HUES64 (cell line): ENCODE measurements at regions not wholly inside any gene's neighbourhood (a gene's known extent, or its start where the extent isn't known, plus 50 kb on each side); places are given as distances from the start of the nearest gene placed in this dataset.
"Not testable (repeated sequence)": the region's sequence is repeated elsewhere in the genome, so short reads cannot be mapped to it uniquely, and the experiment has no call there.

Experiments used
- H3K27ac ChIP-seq: 2 replicates; pipeline ENCODE4 v1.7.0; 2013; ENCODE audit warnings: low read depth, low read length, inconsistent platforms
- H3K27me3 ChIP-seq: 2 replicates; pipeline ENCODE4 v1.6.1; 2013; ENCODE audit warnings: mild to moderate bottlenecking, low read length; ENCODE audit not compliant: insufficient read depth
- H3K36me3 ChIP-seq: 2 replicates; pipeline ENCODE4 v1.6.1; 2013; ENCODE audit warnings: mild to moderate bottlenecking, low read length; ENCODE audit not compliant: insufficient read depth
- H3K4me1 ChIP-seq: 2 replicates; pipeline ENCODE4 v1.6.1; 2013; ENCODE audit warnings: mild to moderate bottlenecking, low read length, moderate library complexity; ENCODE audit not compliant: insufficient read depth
- H3K4me3 ChIP-seq: 2 replicates; pipeline ENCODE4 v1.5.1; 2013; ENCODE audit warnings: mild to moderate bottlenecking, low read length, moderate library complexity
- H3K9ac ChIP-seq: 2 replicates; pipeline ENCODE4 v1.6.1; 2013; ENCODE audit warnings: mild to moderate bottlenecking, low read depth, low read length
- H3K9me3 ChIP-seq: 2 replicates; pipeline ENCODE4 v1.6.1; 2013; ENCODE audit warnings: low read depth, low read length; ENCODE audit not compliant: insufficient read depth
- WGBS: fragments of 150-250, 120-280 bp; methylation state at CpG from one replicate; pipeline ENCODE4 v1.1.7; 2013; ENCODE audit warnings: missing lambda C conversion rate; 5-methylcytosine and 5-hydroxymethylcytosine counted together

DNA sequence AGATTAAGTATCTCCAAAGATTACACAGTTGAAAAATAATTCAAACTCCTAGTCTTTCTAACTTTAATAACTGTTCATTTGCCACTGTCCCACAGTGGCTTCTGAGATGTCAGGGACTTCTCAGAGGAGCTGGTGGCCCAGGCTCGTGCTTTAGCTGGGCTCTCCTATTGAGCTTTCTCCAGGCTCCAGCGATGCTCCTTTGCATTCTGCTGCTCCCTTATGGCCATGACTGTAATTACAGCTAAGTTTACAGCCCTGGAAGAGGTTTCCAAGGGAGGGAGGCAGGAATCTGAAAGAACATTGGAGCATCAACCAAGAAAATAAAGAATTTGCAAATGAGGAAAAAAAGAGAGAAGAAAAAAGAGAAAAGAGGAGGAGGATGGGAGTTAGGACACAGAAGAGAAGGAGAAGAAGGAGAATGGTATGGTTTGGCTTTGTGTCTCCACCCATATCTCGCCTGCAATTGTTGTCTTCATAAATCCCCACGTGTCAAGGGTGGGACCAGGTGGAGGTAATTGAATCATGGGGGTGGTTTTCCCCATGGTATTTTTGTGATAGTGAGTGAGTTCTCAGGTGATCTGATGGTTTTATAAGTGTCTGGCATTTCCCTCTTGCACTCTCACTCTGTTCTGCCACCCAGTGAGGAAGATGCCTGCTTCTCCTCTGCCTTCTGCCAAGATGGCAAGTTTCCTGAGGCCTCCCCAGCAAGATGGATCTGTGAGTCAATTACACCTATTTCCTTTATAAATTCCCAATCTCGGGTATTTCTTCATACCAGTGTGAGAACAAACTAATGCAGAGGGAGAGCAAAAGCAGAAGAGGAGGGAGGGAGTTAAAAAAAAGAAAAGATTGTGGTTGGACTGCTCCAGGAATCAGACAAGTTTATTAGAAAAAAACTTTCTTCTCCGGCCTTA is 857.0 kb downstream of the KCNA4 start:
- H3K9me3 ChIP-seq = no peaks in the 10 kb centered on the region
- no peaks in the 10 kb centered on the region for H3K36me3 ChIP-seq
- H3K4me3 ChIP-seq = no peak overlapping the region
- H3K9ac ChIP-seq = no peak overlapping the region
- 66% methylated on average over 5 of the region's 6 CpGs for WGBS
- H3K27ac ChIP-seq = no peak overlapping the region
- peaks cover 4% of the 10 kb centered on the region; the same call in 1 of the 2 replicates for H3K4me1 ChIP-seq
- H3K27me3 ChIP-seq = no peaks in the 10 kb centered on the region

DNA sequence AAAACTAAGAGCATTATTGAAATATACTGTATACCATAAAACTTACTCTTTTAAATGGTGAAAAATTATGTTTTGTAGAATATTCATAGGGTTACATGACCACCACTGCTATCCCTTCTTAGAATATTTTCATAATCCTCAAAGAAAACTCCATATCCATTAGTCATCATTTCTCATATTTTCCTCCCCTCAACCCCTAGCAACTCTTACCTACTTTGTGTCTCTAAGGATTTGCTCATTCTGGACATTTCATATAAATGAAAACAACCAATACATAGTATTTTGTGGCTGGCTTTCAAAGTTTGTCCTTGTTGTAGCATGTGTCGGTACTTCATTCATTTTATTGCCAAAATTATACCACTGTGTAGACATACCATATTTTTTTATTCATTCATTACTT is 863.8 kb downstream of the KCNA4 start:
- H3K4me1 ChIP-seq = no peaks in the 10 kb centered on the region
- H3K9me3 ChIP-seq = peaks cover 5% of the 10 kb centered on the region; the same call in 1 of the 2 replicates

DNA sequence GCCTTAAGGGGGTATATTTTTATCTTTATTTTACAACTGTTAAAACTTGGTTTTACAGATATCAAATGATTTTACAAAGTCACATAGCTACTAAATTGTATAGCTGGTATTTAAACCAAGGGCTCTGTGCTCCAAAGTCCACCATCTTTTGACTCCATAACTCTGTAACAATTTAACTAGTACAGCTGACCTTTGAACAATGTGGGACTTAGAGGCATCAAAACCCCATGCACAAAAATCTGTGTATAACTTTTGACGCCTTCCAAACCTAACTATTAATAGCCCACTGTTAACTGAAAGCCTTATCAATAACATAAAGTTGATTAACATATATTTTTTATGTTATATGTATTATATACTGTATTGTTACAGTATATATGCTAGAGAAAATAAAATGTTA is 874.3 kb downstream of the KCNA4 start:
- H3K9me3 ChIP-seq, H3K27me3 ChIP-seq, H3K4me3 ChIP-seq, H3K9ac ChIP-seq, H3K27ac ChIP-seq, H3K36me3 ChIP-seq, H3K4me1 ChIP-seq: not testable (repeated sequence)
- WGBS = no CpG with 5 or more reads among the region's 1 CpG

More for the DNA sequence above, 863.8 kb downstream of the KCNA4 start:
- WGBS = 100% methylated on average over 1 of the region's 1 CpG
- Histone ChIP-seq H3K9ac (no peak overlapping the region), H3K27ac (no peak overlapping the region), H3K36me3 (no peaks in the 10 kb centered on the region), H3K4me3 (no peak overlapping the region), H3K27me3 (no peaks in the 10 kb centered on the region)

DNA sequence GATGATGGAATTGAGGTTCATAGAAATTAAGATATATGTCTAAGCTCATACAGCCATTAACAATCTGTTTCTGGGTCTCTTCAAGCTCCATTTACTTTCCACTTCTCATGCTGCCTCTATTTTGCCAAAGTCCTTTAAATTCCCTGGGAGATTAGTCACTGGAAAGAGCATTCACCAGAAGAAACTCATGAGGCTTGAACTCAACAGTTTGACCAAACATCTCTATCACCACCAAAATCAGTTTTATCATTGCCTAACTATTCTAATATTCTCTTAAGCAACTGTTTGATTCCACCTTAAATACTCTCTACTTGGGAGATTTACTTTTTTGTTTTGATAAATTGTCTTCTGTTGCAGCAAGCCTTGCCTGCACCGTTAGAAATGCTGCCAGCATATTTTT is 881.3 kb downstream of the KCNA4 start:
- H3K9ac ChIP-seq = no peak overlapping the region
- no peaks in the 10 kb centered on the region for H3K27me3 ChIP-seq
- no peaks in the 10 kb centered on the region for H3K9me3 ChIP-seq
- H3K4me3 ChIP-seq = no peak overlapping the region
- WGBS = no CpG with 5 or more reads among the region's 1 CpG
- H3K27ac ChIP-seq = no peak overlapping the region
- H3K36me3 ChIP-seq = no peaks in the 10 kb centered on the region
- no peaks in the 10 kb centered on the region for H3K4me1 ChIP-seq

DNA sequence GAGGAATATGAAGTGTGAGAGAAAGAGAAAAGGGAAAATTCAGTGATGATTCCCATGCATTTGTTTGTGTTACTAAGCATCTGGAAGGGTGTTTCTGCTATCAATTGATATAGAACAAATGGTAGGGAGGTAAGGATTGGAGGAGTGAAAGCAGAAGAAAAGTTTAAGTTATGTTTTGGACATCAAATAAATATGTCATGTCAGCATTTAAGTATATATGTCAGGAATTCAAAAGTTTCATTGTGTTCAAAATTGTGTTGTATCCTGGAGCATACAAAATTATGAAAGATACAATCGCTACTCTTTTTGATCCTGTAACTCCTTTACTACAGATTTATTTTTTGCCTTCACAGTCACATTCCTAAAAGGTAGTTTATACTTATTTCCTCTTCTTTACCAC is 885.8 kb downstream of the KCNA4 start:
- H3K9me3 ChIP-seq = no peaks in the 10 kb centered on the region
- 100% methylated on average over 1 of the region's 1 CpG for WGBS
- no peaks in the 10 kb centered on the region for H3K27me3 ChIP-seq
- no peak overlapping the region for H3K27ac ChIP-seq
- H3K4me3 ChIP-seq = no peak overlapping the region
- no peaks in the 10 kb centered on the region for H3K36me3 ChIP-seq
- no peak overlapping the region for H3K9ac ChIP-seq
- H3K4me1 ChIP-seq = no peaks in the 10 kb centered on the region

DNA sequence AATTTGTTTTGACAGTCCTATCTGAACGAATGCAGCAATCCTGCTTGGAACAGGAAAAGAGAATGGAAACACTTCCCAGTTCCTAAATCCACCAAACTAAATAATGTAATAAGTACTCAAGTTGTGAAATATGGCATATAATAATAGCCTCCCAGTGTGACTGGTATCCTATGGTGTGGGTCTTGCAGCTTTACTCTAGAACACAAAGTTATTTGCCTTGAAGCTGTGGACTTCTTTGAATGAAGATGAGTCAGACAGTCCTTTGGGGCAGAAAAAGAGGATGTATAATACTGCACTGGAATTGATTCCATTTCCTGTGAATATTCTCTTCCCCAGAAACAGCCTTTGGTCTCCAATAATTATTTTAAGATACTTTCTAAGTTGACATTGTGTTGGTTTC is 887.0 kb downstream of the KCNA4 start:
- Histone ChIP-seq H3K4me3 (no peak overlapping the region), H3K4me1 (no peaks in the 10 kb centered on the region), H3K27me3 (no peaks in the 10 kb centered on the region), H3K27ac (no peak overlapping the region), H3K9ac (no peak overlapping the region), H3K9me3 (no peaks in the 10 kb centered on the region), H3K36me3 (no peaks in the 10 kb centered on the region)
- no CpG with 5 or more reads among the region's 1 CpG for WGBS

DNA sequence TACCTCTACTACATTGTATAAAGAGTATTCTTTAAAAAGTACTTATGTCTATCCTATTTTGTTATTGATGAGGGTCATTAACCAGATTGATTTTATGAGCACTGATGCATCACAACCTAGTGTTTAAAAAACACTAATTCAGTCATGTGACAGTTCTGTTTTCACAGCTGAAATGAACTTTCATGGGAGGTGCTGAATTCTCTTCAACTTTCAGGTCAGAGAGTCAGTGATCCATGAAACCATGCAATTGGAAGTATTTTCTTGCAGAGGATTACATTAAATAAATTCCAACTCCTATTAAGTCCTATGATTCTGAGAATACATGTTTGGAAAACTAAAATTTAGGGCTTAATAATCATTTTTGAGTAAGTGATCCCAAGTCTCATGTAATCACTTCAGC is 889.4 kb downstream of the KCNA4 start:
- H3K4me3 ChIP-seq = no peak overlapping the region
- H3K36me3 ChIP-seq = no peaks in the 10 kb centered on the region
- no peak overlapping the region for H3K9ac ChIP-seq
- no peaks in the 10 kb centered on the region for H3K27me3 ChIP-seq
- H3K4me1 ChIP-seq = no peaks in the 10 kb centered on the region
- H3K9me3 ChIP-seq = no peaks in the 10 kb centered on the region
- H3K27ac ChIP-seq = no peak overlapping the region

DNA sequence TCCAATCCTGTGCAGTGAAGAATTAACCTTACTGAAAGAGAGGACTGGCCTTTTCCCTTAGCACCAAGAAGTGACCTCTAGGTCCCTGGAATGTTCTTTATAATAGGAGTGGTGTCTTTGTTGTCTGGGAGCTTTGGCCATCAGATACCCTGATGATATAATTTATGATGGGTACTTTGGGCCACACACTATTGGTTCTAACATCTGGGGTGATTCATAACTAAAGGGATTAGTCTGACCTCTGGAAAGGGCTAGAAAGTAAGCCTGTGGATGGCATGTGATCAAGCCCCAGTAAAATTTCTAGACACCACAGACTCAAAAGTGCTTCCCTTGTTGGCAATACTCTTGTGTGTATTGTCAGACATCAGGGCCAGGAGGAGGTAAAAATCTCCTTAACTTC is 891.2 kb downstream of the KCNA4 start:
- H3K36me3 ChIP-seq = no peaks in the 10 kb centered on the region
- H3K9ac ChIP-seq = no peak overlapping the region
- H3K4me3 ChIP-seq = no peak overlapping the region
- no peaks in the 10 kb centered on the region for H3K27me3 ChIP-seq
- H3K4me1 ChIP-seq = no peaks in the 10 kb centered on the region
- no peak overlapping the region for H3K27ac ChIP-seq
- no peaks in the 10 kb centered on the region for H3K9me3 ChIP-seq

DNA sequence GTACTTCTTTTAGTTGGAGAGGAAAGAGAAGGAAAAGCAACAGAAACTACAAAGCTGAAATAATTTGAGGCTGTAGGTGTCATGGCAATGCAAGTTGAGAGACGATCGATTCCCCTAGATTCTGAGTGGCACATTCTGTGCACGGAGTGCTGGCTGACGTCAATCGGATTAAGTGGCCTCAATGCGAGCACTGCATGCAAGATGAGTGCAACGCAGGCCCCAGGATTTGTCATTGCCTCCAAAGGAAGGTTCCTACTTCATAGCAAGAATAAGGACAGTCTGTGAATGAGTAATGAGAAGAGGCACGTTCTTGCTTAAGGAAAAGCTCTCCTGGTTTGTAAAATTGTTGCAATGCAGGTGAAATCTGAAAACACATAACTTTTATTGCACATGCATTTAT is 892.4 kb downstream of the KCNA4 start:
- Histone ChIP-seq H3K27ac (no peak overlapping the region), H3K4me3 (no peak overlapping the region), H3K27me3 (no peaks in the 10 kb centered on the region), H3K9me3 (no peaks in the 10 kb centered on the region), H3K36me3 (no peaks in the 10 kb centered on the region), H3K4me1 (no peaks in the 10 kb centered on the region), H3K9ac (no peak overlapping the region)
- WGBS = 95% methylated on average over 8 of the region's 8 CpGs

DNA sequence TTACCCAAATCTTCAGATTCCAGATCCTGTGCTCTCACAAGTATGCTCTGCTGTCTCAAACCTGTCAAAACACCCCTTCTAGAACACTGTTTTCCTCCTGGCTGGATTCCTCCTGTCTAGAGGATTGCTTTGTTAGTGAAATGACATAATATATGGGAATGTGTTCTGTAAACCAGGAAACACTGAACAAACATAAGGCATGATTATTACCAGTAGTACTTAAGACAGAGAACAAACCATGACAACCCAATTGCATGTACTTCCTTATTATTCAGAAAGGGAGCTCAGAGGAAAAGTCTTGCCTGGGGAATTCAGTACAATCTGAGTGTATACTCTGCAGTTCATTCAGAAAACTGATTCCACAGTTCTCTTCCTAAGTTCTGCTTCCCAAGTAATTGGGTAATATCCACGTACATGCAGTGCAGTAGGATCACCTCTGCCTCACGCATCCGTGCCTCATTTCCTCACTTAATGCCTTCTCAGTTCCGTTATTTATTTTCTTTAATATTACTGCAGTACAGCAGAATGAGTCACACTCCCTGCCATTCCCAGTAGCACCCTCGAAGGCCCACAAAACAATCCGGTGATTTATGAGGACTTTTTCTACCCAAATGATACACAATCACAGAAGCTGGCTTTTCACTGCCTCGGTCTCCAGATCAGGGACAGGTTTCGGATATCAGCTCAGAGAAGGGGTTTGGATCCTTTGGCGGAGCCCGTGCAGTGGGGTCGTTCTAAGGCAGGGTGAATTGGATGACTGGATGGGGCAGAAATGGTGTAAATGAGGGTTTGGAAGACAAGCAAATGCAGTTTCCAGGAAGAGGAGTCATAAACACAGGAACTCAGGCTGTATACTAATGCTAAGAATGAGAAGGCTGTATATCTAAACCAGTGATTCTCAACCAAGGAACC is 896.9 kb downstream of the KCNA4 start:
- H3K9me3 ChIP-seq = no peaks in the 10 kb centered on the region
- no peak overlapping the region for H3K9ac ChIP-seq
- no peak overlapping the region for H3K4me3 ChIP-seq
- no peaks in the 10 kb centered on the region for H3K36me3 ChIP-seq
- no peaks in the 10 kb centered on the region for H3K27me3 ChIP-seq
- 94% methylated on average over 11 of the region's 11 CpGs for WGBS
- H3K4me1 ChIP-seq = no peaks in the 10 kb centered on the region
- no peak overlapping the region for H3K27ac ChIP-seq

DNA sequence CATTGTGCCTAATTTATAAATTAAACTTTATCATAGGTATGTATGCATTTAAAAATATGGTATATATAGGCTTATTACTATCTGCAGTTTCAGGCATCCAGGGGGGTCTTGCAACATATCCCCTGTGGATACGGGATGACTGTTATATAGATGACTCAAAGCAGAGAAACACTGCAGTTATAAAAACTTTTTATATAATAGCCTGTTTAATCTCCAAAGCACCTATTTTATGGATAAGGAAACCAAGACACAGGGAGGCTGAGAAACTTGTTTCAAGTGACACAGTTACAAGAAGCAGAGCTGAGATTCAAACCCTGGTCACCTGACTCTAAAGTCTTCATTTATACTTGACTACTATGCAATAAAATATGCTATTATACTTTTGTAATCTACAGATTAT is 897.7 kb downstream of the KCNA4 start:
- no peaks in the 10 kb centered on the region for H3K36me3 ChIP-seq
- no peaks in the 10 kb centered on the region for H3K4me1 ChIP-seq
- no peak overlapping the region for H3K27ac ChIP-seq
- no peak overlapping the region for H3K4me3 ChIP-seq
- H3K9me3 ChIP-seq = no peaks in the 10 kb centered on the region
- H3K9ac ChIP-seq = no peak overlapping the region
- 100% methylated on average over 1 of the region's 1 CpG for WGBS
- H3K27me3 ChIP-seq = no peaks in the 10 kb centered on the region
